ENCODE measurements at regions not wholly inside any gene's neighbourhood (a gene's known extent, or its start where the extent isn't known, plus 50 kb on each side); places are given as distances from the start of the nearest gene placed in this dataset.

DNA sequence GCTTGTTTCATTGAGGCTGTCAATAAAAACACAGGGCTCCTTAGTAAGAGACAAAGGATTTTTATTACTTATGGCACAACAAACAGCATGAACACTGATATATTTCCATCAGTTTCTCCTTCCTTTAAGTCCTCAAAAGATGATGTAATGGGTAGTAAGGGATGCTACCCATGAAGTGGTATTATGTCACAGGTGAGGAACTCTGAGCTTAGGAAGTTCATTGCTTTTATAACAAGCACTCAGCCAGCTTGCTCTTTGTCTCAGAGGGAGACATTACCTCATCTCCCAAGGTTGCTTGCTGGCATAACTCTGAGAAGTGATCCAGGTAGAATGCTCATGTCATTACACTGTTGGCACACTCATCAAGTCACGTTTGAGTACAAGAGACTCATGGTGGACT, 287.0 kb upstream of the OR4E1 start:
- TF ChIP-seq, protein P1, sequence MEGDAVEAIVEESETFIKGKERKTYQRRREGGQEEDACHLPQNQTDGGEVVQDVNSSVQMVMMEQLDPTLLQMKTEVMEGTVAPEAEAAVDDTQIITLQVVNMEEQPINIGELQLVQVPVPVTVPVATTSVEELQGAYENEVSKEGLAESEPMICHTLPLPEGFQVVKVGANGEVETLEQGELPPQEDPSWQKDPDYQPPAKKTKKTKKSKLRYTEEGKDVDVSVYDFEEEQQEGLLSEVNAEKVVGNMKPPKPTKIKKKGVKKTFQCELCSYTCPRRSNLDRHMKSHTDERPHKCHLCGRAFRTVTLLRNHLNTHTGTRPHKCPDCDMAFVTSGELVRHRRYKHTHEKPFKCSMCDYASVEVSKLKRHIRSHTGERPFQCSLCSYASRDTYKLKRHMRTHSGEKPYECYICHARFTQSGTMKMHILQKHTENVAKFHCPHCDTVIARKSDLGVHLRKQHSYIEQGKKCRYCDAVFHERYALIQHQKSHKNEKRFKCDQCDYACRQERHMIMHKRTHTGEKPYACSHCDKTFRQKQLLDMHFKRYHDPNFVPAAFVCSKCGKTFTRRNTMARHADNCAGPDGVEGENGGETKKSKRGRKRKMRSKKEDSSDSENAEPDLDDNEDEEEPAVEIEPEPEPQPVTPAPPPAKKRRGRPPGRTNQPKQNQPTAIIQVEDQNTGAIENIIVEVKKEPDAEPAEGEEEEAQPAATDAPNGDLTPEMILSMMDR (conservative IDR thresholded peaks at IDR 0.05; ENCODE audit: low read depth, low read length) = no peak
- no peak for DNase-seq (ENCODE audit: low read depth)
- no peak overlapping the region for H3K4me3 ChIP-seq (ENCODE audit: low read depth, low read length)

DNA sequence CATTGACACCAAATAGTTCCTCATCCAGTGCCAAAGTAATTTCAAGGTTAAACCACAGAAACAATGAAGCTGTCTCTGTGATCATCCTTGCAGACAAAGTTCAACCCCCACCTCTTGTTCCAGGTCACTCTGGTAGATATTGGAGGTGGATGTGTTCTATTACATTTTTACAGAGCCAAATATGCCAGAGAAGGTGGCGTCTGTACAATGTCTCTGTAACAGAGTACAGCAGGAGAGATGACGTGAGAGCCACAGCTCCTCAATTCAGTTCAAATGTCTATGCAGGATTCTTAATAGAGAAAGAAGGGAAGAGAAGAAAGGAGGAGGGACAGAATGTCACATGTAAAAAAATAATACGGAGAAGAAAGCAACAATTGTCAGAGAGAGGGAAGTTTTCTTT, 268.3 kb upstream of the OR4E1 start:
- H3K4me3 ChIP-seq (ENCODE audit: low read depth, low read length) = no peak overlapping the region
- TF ChIP-seq, protein P1 (conservative IDR thresholded peaks at IDR 0.05; ENCODE audit: low read depth, low read length) = no peak

DNA sequence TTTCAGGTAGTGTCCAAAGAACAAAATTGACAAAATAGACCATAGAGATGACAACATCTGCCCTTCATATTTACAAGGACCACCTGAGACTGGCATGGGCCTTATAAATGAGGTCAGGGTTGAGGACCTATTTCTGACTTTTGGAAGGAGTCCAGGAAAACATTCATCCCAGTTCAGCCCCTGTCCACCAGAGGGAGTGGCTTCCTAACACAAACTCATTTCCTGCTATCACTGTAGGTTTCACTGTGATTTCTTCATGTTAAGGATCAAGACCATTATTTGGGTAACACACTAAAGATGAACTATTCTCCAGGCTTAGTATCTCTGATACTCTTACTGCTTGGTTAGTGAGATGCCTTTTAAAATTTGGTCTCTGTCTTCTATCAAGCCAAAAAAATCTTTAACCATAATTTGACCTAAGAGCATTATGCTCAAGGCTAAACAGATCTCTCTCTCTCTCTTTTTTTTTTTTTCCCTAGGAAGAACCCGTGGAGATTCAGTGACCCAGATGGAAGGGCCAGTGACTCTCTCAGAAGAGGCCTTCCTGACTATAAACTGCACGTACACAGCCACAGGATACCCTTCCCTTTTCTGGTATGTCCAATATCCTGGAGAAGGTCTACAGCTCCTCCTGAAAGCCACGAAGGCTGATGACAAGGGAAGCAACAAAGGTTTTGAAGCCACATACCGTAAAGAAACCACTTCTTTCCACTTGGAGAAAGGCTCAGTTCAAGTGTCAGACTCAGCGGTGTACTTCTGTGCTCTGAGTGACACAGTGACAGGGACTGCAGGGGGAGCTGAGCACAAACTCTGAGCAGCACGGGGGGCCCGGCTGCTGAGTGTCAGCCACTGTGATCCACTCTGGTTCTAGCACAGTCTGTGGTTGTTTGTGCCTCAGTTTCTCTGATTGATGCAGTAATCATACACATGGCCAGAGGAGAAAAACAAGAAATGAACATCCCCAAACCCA, 267.6 kb upstream of the OR4E1 start:
- no peak overlapping the region for H3K4me3 ChIP-seq (ENCODE audit: low read depth, low read length)
- peak; percentile 27 for DNase-seq (ENCODE audit: low read depth)

More for the DNA sequence above, 268.3 kb upstream of the OR4E1 start:
- no peak for DNase-seq (ENCODE audit: low read depth)

DNA sequence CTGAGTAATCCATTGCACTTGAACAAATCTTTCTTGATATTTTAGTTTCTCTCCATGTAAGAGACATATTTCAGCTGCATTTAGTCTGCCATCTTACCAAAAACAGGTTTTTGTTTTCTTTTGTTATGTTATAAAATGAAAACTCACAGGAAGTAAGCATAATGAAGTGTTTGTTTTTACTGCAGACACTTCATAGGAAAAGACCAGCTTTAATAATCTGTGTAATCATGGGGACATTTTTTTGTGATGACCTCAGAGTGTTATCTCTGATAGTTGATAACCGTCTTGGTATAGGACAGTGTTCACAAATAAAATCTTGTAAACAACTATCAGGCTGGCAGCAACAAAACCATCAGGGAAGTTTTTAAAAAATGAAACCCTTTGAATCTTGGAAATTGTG, 266.2 kb upstream of the OR4E1 start:
- no peak for DNase-seq (ENCODE audit: low read depth)
- no peak overlapping the region for H3K4me3 ChIP-seq (ENCODE audit: low read depth, low read length)
- TF ChIP-seq, protein P1 (conservative IDR thresholded peaks at IDR 0.05; ENCODE audit: low read depth, low read length) = no peak

More for the DNA sequence above, 267.6 kb upstream of the OR4E1 start:
- TF ChIP-seq, protein P1 (conservative IDR thresholded peaks at IDR 0.05; ENCODE audit: low read depth, low read length) = peak; percentile 65

DNA sequence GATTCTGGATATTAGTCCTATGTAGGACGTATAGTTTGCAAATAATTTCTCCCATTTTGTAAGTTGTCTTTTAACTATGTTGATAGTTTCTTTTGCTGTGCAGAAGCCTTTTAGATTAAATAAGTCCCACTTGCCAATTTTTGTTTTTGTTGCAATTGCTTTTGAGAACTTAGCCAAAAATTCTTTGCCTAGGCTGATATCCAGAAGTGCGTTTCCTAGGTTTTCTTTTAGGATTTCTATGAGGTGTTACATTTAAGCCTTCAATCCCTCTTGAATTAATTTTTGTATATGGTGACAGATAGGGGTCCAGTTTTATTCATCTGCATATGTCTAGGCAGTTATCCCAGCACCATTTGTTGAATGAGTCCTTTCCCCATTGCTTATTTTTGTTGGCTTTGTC, 264.4 kb upstream of the OR4E1 start:
- no peak overlapping the region for H3K4me3 ChIP-seq (ENCODE audit: low read depth, low read length)
- TF ChIP-seq, protein P1 (conservative IDR thresholded peaks at IDR 0.05; ENCODE audit: low read depth, low read length) = no peak
- DNase-seq (ENCODE audit: low read depth) = no peak

DNA sequence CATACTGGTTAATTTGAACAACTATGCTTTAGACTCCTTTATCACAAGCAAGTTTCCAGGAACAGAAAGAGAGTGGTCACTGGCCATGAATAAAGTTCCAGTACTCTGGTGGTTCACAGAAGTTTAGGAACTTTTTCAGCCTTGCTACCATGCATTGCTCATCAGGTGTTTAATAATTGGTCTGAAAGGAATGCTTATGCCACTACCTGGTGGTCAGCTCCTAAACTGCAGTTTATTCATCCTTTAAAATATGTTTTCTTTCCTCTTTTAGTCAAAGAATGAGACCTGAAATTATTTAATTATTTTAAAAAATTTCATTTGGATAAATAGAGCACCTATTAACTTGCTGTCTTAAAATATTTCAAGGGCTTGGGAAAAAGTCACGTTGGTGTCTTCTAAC, 260.1 kb upstream of the OR4E1 start:
- no peak overlapping the region for H3K4me3 ChIP-seq (ENCODE audit: low read depth, low read length)
- DNase-seq (ENCODE audit: low read depth) = peak; percentile 14
- TF ChIP-seq, protein P1 (conservative IDR thresholded peaks at IDR 0.05; ENCODE audit: low read depth, low read length) = peak; percentile 25

DNA sequence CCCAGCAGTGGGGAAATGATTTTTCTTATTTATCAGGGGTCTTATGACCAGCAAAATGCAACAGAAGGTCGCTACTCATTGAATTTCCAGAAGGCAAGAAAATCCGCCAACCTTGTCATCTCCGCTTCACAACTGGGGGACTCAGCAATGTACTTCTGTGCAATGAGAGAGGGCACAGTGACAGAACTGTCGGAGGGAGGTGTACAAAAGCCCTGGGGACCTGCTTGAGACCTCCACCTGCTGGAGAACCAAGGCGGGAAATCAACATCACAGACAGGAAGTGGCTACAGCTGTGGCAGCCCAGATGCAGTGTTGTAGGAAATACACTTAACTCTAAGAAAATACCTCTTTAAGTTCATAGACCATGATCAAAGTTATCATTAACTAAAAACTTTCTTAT, 250.9 kb upstream of the OR4E1 start:
- TF ChIP-seq, protein P1 (conservative IDR thresholded peaks at IDR 0.05; ENCODE audit: low read depth, low read length) = no peak
- DNase-seq (ENCODE audit: low read depth) = no peak
- H3K4me3 ChIP-seq (ENCODE audit: low read depth, low read length) = no peak overlapping the region

All from choroid plexus epithelial cell (primary cell).